HL-60 (cell line): ENCODE measurements at regions not wholly inside any gene's neighbourhood (a gene's known extent, or its start where the extent isn't known, plus 50 kb on each side); places are given as distances from the start of the nearest gene placed in this dataset.

Experiments
- DNase-seq, 2 experiments: peaks; one replicate each; pipeline ENCODE4 v3.0.0-alpha.2; 2010 to 2020; ENCODE audit warnings: low read depth in 1 of 2, low spot score in 1 of 2
- H3K27ac ChIP-seq: fragments of 250-450 bp; sonication (Bioruptor Pico); replicated peaks from 2 replicates; pipeline ENCODE4 v1.5.1; 2020; ENCODE audit warnings: mild to moderate bottlenecking, moderate library complexity
- H3K27me3 ChIP-seq: fragments of 250-450 bp; sonication (Bioruptor Pico); 2 replicates; pipeline ENCODE4 v1.5.1; 2021; ENCODE audit warnings: mild to moderate bottlenecking, moderate library complexity; ENCODE audit not compliant: insufficient read depth, poor library complexity, severe bottlenecking
- H3K4me3 ChIP-seq: replicated peaks from 2 replicates; pipeline ENCODE4 v1.5.1; 2011; ENCODE audit warnings: mild to moderate bottlenecking, control low read depth, low read length; ENCODE audit not compliant: insufficient read depth
- GABPA ChIP-seq: IDR thresholded peaks from 2 replicates; pipeline ENCODE4 v1.6.1; 2012; ENCODE audit warnings: low read depth
- POLR2AphosphoS5 ChIP-seq: IDR thresholded peaks from 2 replicates; pipeline ENCODE4 v1.6.1; 2012; ENCODE audit warnings: low read depth
- SPI1 ChIP-seq: IDR thresholded peaks from 2 replicates; pipeline ENCODE4 v1.6.1; 2012; ENCODE audit warnings: low read depth, mild to moderate bottlenecking, borderline replicate concordance
- TF ChIP-seq, protein P1 (sequence below): IDR thresholded peaks from one replicate; pipeline ENCODE4 v1.5.1; 2011; ENCODE audit warnings: low read length, control low read depth, inconsistent platforms; ENCODE audit not compliant: insufficient read depth
- TF ChIP-seq, protein P2 (sequence below): IDR thresholded peaks from 2 replicates; pipeline ENCODE4 v1.6.1; 2012; ENCODE audit warnings: low read depth; ENCODE audit not compliant: insufficient replicate concordance

DNA sequence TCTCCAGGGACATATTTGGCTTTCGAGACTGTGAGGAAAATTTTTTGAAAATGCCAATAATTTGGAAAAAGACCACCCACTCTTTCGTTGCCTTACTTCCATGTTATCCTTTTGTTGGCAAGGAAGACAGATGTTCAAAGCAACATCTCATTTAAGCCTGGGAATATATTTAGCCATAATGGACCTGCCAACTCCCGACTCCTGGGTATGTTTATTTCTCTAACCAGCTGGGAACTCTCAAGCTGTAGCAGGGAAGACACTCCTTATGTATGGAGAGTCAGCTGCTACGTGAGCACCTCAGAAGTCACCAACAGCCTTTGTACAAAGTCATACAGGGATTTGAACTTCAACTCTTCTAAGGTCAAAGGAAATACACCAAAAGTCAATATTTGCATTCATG lies 96.5 kb upstream of the DAAM1 start:
- TF ChIP-seq SPI1 (no peak), GABPA (no peak), POLR2AphosphoS5 (no peak)
- TF ChIP-seq, protein P1, sequence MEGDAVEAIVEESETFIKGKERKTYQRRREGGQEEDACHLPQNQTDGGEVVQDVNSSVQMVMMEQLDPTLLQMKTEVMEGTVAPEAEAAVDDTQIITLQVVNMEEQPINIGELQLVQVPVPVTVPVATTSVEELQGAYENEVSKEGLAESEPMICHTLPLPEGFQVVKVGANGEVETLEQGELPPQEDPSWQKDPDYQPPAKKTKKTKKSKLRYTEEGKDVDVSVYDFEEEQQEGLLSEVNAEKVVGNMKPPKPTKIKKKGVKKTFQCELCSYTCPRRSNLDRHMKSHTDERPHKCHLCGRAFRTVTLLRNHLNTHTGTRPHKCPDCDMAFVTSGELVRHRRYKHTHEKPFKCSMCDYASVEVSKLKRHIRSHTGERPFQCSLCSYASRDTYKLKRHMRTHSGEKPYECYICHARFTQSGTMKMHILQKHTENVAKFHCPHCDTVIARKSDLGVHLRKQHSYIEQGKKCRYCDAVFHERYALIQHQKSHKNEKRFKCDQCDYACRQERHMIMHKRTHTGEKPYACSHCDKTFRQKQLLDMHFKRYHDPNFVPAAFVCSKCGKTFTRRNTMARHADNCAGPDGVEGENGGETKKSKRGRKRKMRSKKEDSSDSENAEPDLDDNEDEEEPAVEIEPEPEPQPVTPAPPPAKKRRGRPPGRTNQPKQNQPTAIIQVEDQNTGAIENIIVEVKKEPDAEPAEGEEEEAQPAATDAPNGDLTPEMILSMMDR, result no peak
- TF ChIP-seq, protein P2, sequence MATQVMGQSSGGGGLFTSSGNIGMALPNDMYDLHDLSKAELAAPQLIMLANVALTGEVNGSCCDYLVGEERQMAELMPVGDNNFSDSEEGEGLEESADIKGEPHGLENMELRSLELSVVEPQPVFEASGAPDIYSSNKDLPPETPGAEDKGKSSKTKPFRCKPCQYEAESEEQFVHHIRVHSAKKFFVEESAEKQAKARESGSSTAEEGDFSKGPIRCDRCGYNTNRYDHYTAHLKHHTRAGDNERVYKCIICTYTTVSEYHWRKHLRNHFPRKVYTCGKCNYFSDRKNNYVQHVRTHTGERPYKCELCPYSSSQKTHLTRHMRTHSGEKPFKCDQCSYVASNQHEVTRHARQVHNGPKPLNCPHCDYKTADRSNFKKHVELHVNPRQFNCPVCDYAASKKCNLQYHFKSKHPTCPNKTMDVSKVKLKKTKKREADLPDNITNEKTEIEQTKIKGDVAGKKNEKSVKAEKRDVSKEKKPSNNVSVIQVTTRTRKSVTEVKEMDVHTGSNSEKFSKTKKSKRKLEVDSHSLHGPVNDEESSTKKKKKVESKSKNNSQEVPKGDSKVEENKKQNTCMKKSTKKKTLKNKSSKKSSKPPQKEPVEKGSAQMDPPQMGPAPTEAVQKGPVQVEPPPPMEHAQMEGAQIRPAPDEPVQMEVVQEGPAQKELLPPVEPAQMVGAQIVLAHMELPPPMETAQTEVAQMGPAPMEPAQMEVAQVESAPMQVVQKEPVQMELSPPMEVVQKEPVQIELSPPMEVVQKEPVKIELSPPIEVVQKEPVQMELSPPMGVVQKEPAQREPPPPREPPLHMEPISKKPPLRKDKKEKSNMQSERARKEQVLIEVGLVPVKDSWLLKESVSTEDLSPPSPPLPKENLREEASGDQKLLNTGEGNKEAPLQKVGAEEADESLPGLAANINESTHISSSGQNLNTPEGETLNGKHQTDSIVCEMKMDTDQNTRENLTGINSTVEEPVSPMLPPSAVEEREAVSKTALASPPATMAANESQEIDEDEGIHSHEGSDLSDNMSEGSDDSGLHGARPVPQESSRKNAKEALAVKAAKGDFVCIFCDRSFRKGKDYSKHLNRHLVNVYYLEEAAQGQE, result no peak
- DNase-seq, result no peak
- Histone ChIP-seq H3K27me3 (no peaks in the 10 kb centered on the region), H3K4me3 (no peak overlapping the region), H3K27ac (no peak overlapping the region)

DNA sequence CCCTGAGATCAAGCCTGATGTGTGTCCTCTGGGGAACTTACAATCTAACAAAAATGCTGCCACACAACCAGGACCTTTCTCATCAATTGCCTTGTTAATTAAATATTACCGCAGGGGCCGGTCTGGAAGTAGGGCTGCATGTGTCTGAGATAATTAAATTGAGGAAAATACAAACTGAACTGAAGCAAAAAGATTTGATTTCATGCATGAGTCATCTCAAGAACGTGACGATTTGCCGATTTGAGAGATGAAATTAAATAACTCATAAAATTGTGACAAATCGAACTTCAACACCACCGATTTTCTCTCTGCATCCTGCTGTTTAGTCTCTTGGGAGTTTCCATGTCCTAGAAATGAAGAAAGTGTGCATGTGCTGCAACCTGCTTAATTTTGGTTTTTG lies 94.6 kb upstream of the DAAM1 start:
- no peak for DNase-seq
- Histone ChIP-seq H3K4me3 (no peak overlapping the region), H3K27ac (no peak overlapping the region), H3K27me3 (no peaks in the 10 kb centered on the region)
- TF ChIP-seq, protein P1, result no peak

DNA sequence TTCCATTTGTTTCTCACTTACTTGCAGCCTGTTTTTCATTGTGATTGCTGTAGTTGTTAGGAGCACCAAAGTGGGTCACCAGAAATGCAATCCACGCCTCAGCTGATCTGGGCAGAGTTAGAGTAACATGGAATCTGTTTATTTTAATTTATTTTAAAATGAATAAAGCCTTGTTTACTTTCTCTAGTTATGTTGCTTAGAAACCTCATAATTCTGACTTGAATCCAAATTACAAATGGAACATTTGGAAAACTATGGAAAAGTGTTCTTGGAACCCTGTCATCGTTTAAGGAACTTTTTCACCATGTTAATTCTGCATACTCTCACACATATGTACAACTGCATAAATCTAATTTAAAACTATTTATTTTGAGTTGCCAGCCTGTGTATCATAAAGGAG lies 92.2 kb upstream of the DAAM1 start:
- TF ChIP-seq, protein P1, result no peak
- TF ChIP-seq POLR2AphosphoS5, result no peak
- TF ChIP-seq GABPA, result no peak
- no peak for TF ChIP-seq SPI1
- Histone ChIP-seq H3K27me3 (no peaks in the 10 kb centered on the region), H3K4me3 (no peak overlapping the region), H3K27ac (no peak overlapping the region)
- no peak for DNase-seq

DNA sequence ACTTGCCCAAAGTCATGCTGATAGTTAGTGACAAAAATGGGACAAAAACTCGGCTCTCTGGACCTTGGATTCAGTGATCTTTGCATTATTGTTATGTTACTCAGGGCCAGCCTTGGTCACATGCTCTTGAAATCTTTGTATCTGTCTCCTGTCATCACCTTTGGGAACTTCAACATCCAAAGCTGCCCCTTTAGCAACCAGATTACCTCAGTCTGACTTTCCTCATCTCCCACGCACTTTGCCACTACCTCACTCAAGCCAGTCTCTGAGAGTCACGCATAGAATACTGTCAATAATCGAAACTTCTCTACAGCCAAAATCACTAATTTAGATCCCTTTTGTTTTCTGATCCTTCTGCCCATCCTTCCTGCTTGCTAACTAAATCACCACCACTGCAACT lies 90.8 kb upstream of the DAAM1 start:
- no peak overlapping the region for H3K4me3 ChIP-seq
- no peaks in the 10 kb centered on the region for H3K27me3 ChIP-seq
- H3K27ac ChIP-seq, result no peak overlapping the region
- TF ChIP-seq, protein P1, result no peak
- TF ChIP-seq POLR2AphosphoS5 (no peak), GABPA (no peak), SPI1 (no peak)
- TF ChIP-seq, protein P2, result no peak
- DNase-seq, result no peak
